ENCODE measurements at regions not wholly inside any gene's neighbourhood (a gene's known extent, or its start where the extent isn't known, plus 50 kb on each side); places are given as distances from the start of the nearest gene placed in this dataset.
"Not testable (repeated sequence)": the region's sequence is repeated elsewhere in the genome, so short reads cannot be mapped to it uniquely, and the experiment has no call there.

DNA sequence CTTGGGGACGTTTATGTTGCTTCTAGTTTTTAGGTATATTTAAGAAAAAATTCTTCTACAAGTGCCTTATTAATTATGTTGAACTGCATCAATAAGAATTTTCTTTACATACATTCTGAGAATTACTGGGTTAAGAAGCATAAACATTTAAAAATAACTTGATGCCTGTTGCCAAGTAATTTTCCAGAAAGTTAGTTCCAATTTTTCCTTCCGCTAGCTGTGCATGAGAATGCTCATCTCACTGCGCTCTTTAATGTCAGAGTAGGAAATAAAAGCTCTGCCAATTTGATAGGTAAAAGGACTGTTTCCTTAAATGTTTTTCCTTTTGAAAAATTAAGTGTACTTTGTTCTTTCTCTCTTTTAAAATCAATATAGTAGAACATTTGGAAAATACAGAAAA, 113.1 kb upstream of the ZBED5 start:
- TF ChIP-seq, protein P1, sequence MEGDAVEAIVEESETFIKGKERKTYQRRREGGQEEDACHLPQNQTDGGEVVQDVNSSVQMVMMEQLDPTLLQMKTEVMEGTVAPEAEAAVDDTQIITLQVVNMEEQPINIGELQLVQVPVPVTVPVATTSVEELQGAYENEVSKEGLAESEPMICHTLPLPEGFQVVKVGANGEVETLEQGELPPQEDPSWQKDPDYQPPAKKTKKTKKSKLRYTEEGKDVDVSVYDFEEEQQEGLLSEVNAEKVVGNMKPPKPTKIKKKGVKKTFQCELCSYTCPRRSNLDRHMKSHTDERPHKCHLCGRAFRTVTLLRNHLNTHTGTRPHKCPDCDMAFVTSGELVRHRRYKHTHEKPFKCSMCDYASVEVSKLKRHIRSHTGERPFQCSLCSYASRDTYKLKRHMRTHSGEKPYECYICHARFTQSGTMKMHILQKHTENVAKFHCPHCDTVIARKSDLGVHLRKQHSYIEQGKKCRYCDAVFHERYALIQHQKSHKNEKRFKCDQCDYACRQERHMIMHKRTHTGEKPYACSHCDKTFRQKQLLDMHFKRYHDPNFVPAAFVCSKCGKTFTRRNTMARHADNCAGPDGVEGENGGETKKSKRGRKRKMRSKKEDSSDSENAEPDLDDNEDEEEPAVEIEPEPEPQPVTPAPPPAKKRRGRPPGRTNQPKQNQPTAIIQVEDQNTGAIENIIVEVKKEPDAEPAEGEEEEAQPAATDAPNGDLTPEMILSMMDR (IDR thresholded peaks at IDR 0.05; ENCODE audit: insufficient read depth, low read length, missing control alignments), result no peak
- ChIA-PET POLR2A (no interaction called here), CTCF (interaction anchor here (1.0 kb wide), 1 partner anchor 12 kb away, joined by 3 read pairs; no protein-coding TSS in a partner anchor)
- no peak for DNase-seq (ENCODE audit: low read depth, low spot score)
- H3K4me3 ChIP-seq (ENCODE audit: low read depth, low read length), result no peak overlapping the region

DNA sequence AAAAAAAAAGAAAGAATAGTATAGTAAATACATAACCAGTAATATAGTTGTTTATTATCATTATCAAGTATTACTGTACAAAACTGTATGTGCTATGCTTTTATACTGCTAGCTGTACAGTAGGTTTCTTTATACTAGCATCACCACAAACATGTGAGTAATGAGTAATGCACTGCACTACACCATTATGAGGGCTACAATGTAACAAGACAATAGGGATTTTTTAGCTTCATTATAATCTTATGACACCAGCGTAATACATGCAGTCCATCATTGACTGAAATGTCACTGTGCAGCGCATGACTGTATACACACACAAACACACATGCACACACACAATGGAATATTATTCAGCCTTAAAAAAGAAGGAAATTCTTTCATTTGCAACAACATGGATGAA, 111.5 kb upstream of the ZBED5 start:
- no peak for DNase-seq (ENCODE audit: low read depth, low spot score)
- TF ChIP-seq, protein P1 (IDR thresholded peaks at IDR 0.05; ENCODE audit: insufficient read depth, low read length, missing control alignments), result no peak
- H3K4me3 ChIP-seq (ENCODE audit: low read depth, low read length), result no peak overlapping the region
- POLR2A ChIA-PET, result no interaction called here
- CTCF ChIA-PET, result no interaction called here

DNA sequence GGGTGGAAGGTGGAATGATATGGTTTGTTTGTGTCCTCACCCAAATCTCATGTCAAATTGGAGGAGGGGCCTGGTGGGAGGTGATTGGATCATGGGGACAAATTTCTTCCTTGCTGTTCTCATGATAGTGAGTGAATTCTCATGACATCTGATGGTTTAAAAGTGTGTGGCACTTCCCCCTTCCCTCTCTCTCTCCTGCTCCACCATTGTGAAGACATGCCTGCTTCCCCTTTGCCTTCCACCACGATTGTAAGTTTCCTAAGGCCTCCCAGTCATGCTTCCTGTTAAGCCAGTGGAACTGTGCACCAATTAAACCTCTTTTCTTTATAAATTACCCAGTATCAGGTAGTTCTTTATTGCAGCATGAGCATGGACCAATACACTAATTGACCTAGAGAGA, 99.0 kb upstream of the ZBED5 start:
- DNase-seq (ENCODE audit: low read depth, low spot score); POLR2A ChIA-PET; H3K4me3 ChIP-seq (ENCODE audit: low read depth, low read length); CTCF ChIA-PET: not testable (repeated sequence)

GRCh38 chr11:10955616-10956015, 97.8 kb upstream of the ZBED5 start:
- no peak overlapping the region for H3K4me3 ChIP-seq (ENCODE audit: low read depth, low read length)
- CTCF ChIA-PET, result interaction anchor here (1.0 kb wide), 2 partner anchors 12 to 22 kb away, joined by 3 to 5 read pairs; no protein-coding TSS in a partner anchor
- DNase-seq (ENCODE audit: low read depth, low spot score), result no peak
- POLR2A ChIA-PET, result no interaction called here
- TF ChIP-seq, protein P1 (IDR thresholded peaks at IDR 0.05; ENCODE audit: insufficient read depth, low read length, missing control alignments), result no peak

DNA sequence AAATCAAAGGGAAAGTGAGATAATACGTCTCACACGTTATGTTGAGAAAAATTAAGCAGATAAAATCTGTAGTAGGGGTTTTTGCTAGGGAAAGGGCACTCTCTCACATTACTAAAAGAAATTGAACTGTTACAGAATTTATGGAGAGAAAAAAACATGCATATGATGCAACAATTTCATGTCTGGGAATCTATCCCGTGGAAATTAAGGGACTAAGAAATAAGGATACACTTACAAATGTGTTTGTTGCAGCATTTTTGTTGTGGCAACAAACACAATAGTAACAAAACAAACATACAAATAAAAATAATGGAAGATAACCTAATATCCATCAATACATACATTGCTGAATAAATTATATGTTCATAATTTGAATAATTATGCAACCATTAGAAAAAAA, 96.3 kb upstream of the ZBED5 start:
- CTCF ChIA-PET, result no interaction called here
- DNase-seq (ENCODE audit: low read depth, low spot score), result no peak
- POLR2A ChIA-PET, result no interaction called here
- no peak overlapping the region for H3K4me3 ChIP-seq (ENCODE audit: low read depth, low read length)
- TF ChIP-seq, protein P1 (IDR thresholded peaks at IDR 0.05; ENCODE audit: insufficient read depth, low read length, missing control alignments), result no peak

DNA sequence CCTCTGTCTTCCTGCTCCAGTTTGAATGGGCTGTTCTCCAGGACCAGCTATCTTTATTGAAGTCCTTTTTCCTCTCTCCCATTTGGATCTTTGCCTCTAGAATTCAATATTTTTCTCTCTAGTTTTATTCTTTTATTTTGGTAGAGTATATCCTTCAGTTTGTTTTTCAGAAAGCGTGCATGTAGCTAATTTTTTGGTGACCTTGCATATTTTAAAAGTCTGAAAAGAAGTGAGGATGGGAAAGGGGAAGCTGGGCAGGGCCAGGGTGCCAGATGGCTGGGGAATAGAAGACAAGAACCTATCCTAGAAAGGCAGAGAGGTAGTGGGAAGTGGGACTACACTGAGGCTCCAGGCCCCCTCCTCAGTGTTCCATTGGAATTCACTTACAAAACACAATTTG, 95.0 kb upstream of the ZBED5 start:
- POLR2A ChIA-PET, result no interaction called here
- no peak for DNase-seq (ENCODE audit: low read depth, low spot score)
- CTCF ChIA-PET, result interaction anchor here (1.2 to 1.5 kb wide), 2 partner anchors 10 to 19 kb away, joined by 4 to 5 read pairs; no protein-coding TSS in a partner anchor
- TF ChIP-seq, protein P1 (IDR thresholded peaks at IDR 0.05; ENCODE audit: insufficient read depth, low read length, missing control alignments), result no peak
- no peak overlapping the region for H3K4me3 ChIP-seq (ENCODE audit: low read depth, low read length)

DNA sequence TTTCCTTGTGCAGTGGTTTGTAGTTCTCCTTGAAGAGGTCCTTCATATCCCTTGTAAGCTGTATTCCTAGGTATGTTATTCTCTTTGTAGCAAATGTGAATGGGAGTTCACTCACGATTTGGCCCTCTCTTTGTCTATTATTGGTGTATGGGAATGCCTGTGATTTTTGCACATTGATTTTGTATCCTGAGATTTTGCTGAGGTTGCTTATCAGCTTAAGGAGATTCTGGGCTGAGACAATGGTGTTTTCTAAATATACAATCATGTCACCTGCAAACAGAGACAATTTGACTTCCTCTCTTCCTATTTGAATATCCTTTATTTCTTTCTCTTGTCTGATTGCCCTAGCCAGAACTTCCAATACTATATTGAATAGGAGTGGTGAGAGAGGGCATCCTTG, 90.1 kb upstream of the ZBED5 start:
- POLR2A ChIA-PET; H3K4me3 ChIP-seq (ENCODE audit: low read depth, low read length); DNase-seq (ENCODE audit: low read depth, low spot score); CTCF ChIA-PET: not testable (repeated sequence)
